ENCODE measurements at regions not wholly inside any gene's neighbourhood (a gene's known extent, or its start where the extent isn't known, plus 50 kb on each side); places are given as distances from the start of the nearest gene placed in this dataset.

DNA sequence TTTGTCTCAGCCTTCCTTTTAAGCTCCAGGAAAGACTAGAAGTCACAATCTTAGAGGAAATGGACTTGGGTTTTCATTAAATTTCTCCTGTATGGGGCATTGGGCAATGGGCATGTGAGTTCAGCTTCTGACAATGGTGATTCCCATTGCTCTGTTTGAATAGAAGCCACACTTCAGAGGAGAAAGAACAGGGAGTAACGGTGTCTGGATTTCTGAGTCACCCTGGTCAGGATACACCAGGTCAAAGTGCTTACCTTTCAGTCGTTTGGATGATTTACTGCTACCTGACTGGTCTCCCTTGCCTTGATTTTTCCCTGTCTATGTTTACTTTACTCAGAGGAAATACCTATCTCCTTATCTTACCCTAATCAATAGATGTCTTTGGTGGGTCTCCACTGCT is 111.7 kb upstream of the VEPH1 start (continued):
- TF ChIP-seq SP2 (IDR thresholded peaks at IDR 0.05; ENCODE audit: low read length) = no peak
- TF ChIP-seq, protein P1, sequence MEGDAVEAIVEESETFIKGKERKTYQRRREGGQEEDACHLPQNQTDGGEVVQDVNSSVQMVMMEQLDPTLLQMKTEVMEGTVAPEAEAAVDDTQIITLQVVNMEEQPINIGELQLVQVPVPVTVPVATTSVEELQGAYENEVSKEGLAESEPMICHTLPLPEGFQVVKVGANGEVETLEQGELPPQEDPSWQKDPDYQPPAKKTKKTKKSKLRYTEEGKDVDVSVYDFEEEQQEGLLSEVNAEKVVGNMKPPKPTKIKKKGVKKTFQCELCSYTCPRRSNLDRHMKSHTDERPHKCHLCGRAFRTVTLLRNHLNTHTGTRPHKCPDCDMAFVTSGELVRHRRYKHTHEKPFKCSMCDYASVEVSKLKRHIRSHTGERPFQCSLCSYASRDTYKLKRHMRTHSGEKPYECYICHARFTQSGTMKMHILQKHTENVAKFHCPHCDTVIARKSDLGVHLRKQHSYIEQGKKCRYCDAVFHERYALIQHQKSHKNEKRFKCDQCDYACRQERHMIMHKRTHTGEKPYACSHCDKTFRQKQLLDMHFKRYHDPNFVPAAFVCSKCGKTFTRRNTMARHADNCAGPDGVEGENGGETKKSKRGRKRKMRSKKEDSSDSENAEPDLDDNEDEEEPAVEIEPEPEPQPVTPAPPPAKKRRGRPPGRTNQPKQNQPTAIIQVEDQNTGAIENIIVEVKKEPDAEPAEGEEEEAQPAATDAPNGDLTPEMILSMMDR (IDR thresholded peaks at IDR 0.05; ENCODE audit: control extremely low read depth in 1 of 3, insufficient read depth in 1 of 3, low read depth in 1 of 3, low read length in 3 of 3) = no peak
- TF ChIP-seq, protein P2, sequence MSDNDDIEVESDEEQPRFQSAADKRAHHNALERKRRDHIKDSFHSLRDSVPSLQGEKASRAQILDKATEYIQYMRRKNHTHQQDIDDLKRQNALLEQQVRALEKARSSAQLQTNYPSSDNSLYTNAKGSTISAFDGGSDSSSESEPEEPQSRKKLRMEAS (IDR thresholded peaks at IDR 0.05) = no peak
